ENCODE measurements at regions not wholly inside any gene's neighbourhood (a gene's known extent, or its start where the extent isn't known, plus 50 kb on each side); places are given as distances from the start of the nearest gene placed in this dataset.

GRCh38 chr15:54962637-54963036 is 234.1 kb downstream of the RSL24D1 start:
- TF ChIP-seq RCOR1 (IDR thresholded peaks at IDR 0.05; ENCODE audit: low read depth, low read length) (no peak), EP300 (IDR thresholded peaks at IDR 0.05) (no peak), CTCF (IDR thresholded peaks at IDR 0.05) (no peak), TP53 (CRISPR knock-in tag; IDR thresholded peaks at IDR 0.05) (no peak), MAFK (IDR thresholded peaks at IDR 0.05; ENCODE audit: partially characterized antibody) (no peak)

Data from A549 (cell line).